ENCODE measurements at regions not wholly inside any gene's neighbourhood (a gene's known extent, or its start where the extent isn't known, plus 50 kb on each side); places are given as distances from the start of the nearest gene placed in this dataset.

- TF ChIP-seq YY1 (IDR thresholded peaks at IDR 0.05; ENCODE audit: insufficient read depth, insufficient read length) (no peak), SUZ12 (IDR thresholded peaks at IDR 0.05; ENCODE audit: extremely low read depth, insufficient read depth, insufficient read length) (no peak), ZNF274 (IDR thresholded peaks at IDR 0.05; ENCODE audit: low read depth, low read length) (no peak)
Observed at GRCh38 chr6:94144807-94145206, 725.4 kb upstream of the EPHA7 start.

Measured in NT2/D1 (cell line).